ENCODE measurements at regions not wholly inside any gene's neighbourhood (a gene's known extent, or its start where the extent isn't known, plus 50 kb on each side); places are given as distances from the start of the nearest gene placed in this dataset.

- in situ Hi-C loops (cut with MboI; ENCODE audit: low sequenced_read_pairs) = no loop called here
Observed at GRCh38 chr9:81532251-81532650, 157.1 kb downstream of the TLE1 start.

DNA sequence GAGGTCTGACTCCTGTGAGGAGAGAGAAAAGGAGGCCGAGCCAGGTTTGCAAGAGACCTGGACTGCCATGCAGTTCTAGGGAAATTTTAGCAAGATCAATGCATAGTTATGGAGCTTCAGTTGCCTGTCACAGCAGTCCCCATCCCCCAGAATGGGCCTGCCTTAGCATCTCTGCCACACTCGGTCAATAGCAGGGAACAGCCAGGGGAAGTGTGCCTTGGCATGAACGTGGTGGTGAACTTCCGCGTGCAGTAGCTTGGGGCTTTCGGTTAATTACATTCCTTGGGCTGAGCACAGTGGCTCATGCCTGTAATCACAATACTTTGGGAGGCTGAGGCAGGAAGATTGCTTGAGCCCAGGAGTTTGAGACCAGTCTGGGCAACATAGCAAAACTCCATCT lies 157.8 kb downstream of the TLE1 start:
- in situ Hi-C loops (cut with MboI; ENCODE audit: low sequenced_read_pairs) = no loop called here

DNA sequence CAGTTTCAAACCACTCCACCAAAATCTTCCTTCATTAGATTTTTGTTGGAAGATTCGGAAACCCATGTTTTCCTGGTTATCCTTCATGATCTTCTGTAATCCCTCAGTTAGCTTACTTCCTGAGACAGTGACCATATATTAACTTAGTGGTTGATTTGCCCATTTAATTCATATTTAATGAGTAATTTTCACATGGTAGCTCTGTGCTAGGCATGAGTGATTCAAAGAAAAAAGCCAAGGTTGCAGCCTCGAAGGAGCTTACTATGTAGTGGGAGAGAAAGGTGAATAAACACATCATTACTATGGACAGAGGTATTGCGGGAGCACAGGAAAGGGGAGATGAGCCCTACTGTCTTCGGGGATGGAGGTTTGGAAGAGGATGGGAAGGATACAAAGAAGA lies 158.5 kb downstream of the TLE1 start:
- in situ Hi-C loops (cut with MboI; ENCODE audit: low sequenced_read_pairs) = no loop called here

DNA sequence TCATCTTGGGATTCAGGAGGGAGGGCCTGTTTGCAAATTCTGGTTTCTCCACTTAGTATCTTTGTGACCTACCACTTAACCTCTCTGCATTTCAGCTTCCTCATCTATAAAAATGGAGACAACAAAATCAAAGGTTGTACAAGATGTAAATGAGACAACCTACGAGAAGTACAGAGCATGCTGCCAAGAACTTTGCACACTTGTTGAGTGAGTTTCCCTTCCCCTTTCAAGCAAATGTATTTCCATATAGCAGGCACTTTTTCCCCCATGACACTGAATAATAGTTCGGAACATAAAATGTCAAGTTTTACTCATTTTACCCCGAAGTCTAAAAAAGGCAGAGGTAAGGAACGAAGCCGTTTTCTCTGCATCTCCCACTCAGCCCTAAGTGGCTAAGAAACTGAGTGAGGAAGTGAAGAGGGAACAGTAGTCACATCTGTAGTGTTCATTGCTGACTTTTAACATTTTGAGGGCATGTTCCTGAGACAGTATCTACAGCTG lies 159.0 kb downstream of the TLE1 start:
- in situ Hi-C loops (cut with MboI; ENCODE audit: low sequenced_read_pairs) = no loop called here

DNA sequence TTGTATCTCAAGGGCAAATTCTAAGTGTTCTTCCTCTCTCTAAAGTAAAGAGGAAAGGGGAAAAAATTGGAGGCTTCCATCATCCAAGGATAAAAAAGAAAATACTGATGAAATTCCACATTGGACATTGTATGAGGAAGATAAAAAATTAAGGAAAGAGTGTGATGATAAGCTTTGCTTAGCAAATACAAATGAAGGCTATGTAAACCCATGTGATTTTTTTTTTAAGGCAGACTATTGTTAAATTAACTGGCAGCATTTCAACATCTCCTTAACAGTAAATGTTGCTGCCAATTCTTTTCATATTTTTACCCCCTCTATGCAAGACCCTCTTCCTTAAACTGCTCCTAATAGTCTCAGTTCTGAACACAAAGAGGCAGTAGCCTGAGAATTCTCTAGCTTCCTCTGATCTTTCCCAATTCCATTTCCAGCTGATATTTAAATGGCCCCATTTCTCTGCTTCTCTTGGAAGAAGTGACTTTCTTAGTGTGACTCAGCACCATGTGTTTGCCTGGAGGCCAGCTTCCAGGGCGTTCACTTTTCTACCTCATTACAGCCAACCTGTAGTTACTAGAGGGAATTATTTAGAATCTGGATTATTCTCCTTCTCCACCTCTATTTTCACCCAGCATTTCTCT lies 159.7 kb downstream of the TLE1 start:
- in situ Hi-C loops (cut with MboI; ENCODE audit: low sequenced_read_pairs) = no loop called here

DNA sequence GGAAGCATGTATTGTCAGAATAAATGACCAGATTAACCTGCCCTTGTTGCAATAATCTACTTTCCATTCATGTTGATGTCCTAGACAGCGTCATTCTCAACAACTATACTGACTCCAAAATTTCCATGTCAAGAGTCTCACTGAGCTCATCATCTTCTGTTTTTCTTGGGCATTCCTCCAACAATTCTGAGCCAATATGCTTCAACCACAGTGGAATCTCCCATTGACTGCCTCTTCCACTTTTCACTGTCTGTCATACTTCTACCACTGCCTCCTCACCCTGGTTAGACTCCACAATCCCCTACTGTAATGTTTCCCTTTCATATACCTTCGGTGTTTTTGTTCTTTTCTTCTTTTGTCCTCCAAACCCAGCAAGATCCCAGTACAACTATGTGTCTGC lies 162.8 kb downstream of the TLE1 start:
- in situ Hi-C loops (cut with MboI; ENCODE audit: low sequenced_read_pairs) = no loop called here

GRCh38 chr9:81522716-81523551 lies 166.4 kb downstream of the TLE1 start:
- in situ Hi-C loops (cut with MboI; ENCODE audit: low sequenced_read_pairs) = no loop called here

DNA sequence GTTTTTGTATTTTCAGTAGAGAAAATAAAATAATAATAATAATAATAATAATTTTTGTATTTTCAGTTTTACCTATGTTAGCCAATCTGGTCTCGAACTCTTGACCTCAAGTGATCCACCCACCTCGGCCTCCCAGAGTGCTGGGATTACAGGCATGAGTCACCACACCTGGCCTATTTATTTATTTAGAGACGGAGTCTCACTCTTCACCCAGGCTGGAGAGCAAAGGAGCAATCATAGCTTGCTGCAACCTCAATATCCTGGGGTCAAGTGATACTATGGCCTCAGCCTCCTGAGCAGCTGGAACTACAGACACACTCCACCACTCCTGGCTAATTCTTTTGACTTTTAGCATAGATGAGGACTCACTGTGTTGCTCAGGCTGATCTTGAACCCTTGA lies 167.5 kb downstream of the TLE1 start:
- in situ Hi-C loops (cut with MboI; ENCODE audit: low sequenced_read_pairs) = no loop called here

- in situ Hi-C loops (cut with MboI; ENCODE audit: low sequenced_read_pairs) = no loop called here
Observed at GRCh38 chr9:81519816-81520495, 169.4 kb downstream of the TLE1 start.

- in situ Hi-C loops (cut with MboI; ENCODE audit: low sequenced_read_pairs) = no loop called here
Observed at GRCh38 chr9:81517954-81518353, 171.4 kb downstream of the TLE1 start.

DNA sequence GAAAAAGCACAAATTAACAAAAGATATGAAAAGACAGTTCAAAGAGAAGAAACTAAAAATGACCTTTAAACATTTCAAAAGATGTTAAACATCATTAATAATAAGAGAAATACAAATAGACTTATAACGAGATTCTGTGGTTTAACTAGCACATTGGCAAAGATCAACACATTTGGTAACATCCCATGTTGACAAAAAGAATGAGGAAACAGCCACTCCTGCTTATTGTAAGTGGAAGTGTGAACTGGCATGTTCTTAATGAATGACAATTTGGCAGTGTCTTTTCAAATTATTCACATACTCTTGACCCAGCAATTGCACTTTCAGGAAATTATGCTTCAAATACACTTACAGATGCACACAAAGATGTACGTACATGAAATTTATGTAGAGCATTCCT lies 176.3 kb downstream of the TLE1 start:
- in situ Hi-C loops (cut with MboI; ENCODE audit: low sequenced_read_pairs) = no loop called here

DNA sequence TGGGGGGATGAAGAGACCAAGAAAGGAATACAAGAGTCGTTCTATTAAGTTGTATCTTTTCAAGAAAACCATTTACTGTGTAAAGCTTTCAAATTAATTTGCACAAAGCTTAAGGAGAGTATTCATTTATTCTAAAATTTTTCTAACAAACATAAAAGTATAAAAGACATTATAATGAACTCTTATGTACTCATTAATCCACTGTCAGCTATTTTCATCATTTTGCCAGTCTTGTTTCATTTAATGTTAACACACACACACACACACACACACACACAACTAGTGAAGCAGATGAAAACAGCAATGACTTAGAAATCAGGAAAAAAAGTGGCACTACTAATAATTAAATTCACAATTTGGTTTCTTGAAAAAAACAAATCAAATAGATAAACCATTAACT lies 176.7 kb downstream of the TLE1 start:
- in situ Hi-C loops (cut with MboI; ENCODE audit: low sequenced_read_pairs) = no loop called here

- in situ Hi-C loops (cut with MboI; ENCODE audit: low sequenced_read_pairs) = no loop called here
Observed at GRCh38 chr9:81508476-81508875, 180.9 kb downstream of the TLE1 start.

- in situ Hi-C loops (cut with MboI; ENCODE audit: low sequenced_read_pairs) = no loop called here
Observed at GRCh38 chr9:81506941-81507864, 182.1 kb downstream of the TLE1 start.

DNA sequence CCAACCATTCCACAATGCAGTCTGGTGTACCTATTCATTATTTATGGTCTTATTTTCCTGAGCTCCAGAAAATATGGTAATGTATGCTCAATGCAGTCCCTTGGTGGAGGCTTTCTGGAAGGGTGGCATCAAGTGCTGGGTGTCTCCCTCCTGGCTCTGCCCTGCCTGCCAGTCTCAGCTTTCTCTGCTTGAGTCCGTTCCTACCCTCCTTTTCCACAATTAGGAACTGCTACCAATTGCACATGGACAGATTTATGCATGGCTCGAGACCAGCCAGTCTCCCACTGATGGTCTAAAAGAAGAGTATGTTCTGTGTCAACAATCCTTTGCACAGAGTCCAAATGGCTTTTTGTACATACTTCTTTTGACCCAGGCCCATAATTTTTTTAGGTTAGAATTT lies 189.8 kb downstream of the TLE1 start:
- in situ Hi-C loops (cut with MboI; ENCODE audit: low sequenced_read_pairs) = loop anchor here (25.0 kb wide), 1 partner anchor 88 kb away; no protein-coding TSS in a partner anchor

GRCh38 chr9:81499021-81499454 lies 190.3 kb downstream of the TLE1 start:
- in situ Hi-C loops (cut with MboI; ENCODE audit: low sequenced_read_pairs) = loop anchor here (25.0 kb wide), 1 partner anchor 88 kb away; no protein-coding TSS in a partner anchor

- in situ Hi-C loops (cut with MboI; ENCODE audit: low sequenced_read_pairs) = loop anchor here (25.0 kb wide), 1 partner anchor 89 kb away; no protein-coding TSS in a partner anchor
Observed at GRCh38 chr9:81498576-81498975, 190.8 kb downstream of the TLE1 start.

- in situ Hi-C loops (cut with MboI; ENCODE audit: low sequenced_read_pairs) = loop anchor here (25.0 kb wide), 1 partner anchor 90 kb away; no protein-coding TSS in a partner anchor
Observed at GRCh38 chr9:81497091-81497490, 192.3 kb downstream of the TLE1 start.

- in situ Hi-C loops (cut with MboI; ENCODE audit: low sequenced_read_pairs) = loop anchor here (25.0 kb wide), 1 partner anchor 94 kb away; no protein-coding TSS in a partner anchor
Observed at GRCh38 chr9:81492710-81493447, 196.5 kb downstream of the TLE1 start.

Data from HL-60/S4 treated with phorbol 12-myristate 13-acetate at 8.2 ng/mL for 4 days and 3 days (cell line).